Activated T-cell treated with anti-CD3 and anti-CD28 coated beads, Interleukin-2, amount 50 U/mL, for 48 hours (primary cell): ENCODE measurements at regions not wholly inside any gene's neighbourhood (a gene's known extent, or its start where the extent isn't known, plus 50 kb on each side); places are given as distances from the start of the nearest gene placed in this dataset.

Experiments used
- DNase-seq, 2 experiments: peaks; one replicate each; pipeline ENCODE4 v3.0.0-alpha.2; 2020

- DNase-seq: no peak
Observed at GRCh38 chr4:188197566-188197965, 58.3 kb downstream of the TRIML1 start.

GRCh38 chr4:188198982-188199792, 59.9 kb downstream of the TRIML1 start:
- DNase-seq: no peak

- no peak for DNase-seq
Observed at GRCh38 chr4:188201851-188202250, 62.6 kb downstream of the TRIML1 start.

DNA sequence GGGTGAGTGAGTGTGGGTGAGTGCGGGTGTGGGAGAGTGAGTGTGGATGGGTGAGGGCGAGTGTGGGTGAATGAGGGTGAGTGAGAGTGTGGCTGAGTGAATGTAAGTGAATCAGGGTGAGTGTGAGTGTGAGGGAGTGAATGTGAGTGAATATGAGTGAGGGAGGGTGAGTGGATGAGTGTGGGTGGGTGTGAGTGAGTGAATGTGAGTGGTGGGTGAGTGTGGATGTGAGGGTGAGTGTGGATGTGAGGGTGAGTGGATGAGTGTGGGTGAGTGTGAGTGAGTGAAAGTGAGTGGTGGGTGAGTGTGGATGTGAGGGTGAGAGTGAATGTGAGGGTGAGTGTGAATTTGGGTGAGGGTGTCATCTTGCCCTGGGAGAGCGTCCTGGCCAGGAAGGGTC, 67.5 kb downstream of the TRIML1 start:
- DNase-seq: no peak

GRCh38 chr4:188214861-188215260, 75.6 kb downstream of the TRIML1 start:
- DNase-seq: no peak

- DNase-seq: no peak
Observed at GRCh38 chr4:188218392-188218791, 79.2 kb downstream of the TRIML1 start.

GRCh38 chr4:188220006-188220405, 80.8 kb downstream of the TRIML1 start:
- DNase-seq: no peak

DNA sequence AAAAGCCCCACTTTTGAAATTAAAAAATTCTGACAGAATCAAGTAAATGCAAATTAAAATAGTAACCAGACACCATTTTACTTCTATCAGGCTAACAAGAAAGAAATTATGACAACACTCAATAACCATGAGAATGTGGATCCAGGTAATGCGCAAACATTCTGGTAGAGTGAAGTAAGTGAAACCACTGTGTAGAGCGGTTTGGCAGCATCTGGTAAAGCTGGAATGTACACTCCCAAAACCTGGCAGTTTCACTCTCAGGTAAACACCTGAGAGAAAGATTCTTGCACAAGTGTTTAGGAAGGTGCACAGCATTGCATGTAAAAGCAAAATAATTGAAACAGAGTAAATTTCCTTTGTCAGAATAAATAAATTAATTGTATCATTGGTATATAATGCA, 81.8 kb downstream of the TRIML1 start:
- no peak for DNase-seq

DNA sequence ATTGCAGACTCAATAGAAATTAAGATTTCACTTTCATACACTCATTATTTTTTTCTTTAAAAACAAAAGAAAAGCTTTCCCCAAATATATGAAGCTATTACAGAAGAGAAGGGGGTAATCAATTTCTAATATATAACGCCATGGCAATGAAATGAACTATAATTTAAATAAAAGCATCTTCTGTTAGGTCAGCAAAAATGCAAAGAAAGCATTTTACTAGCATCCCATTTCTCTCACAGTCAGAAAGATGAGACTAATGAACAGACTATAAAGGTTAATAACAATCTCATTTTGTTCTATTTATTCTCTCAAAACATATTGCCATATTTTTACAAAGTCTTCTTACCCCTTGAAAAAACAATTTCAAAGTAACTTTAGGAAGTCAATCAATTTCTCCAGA, 89.0 kb downstream of the TRIML1 start:
- DNase-seq: no peak

GRCh38 chr4:188232428-188232827, 93.2 kb downstream of the TRIML1 start:
- DNase-seq: no peak

- no peak for DNase-seq
Observed at GRCh38 chr4:188242041-188242440, 102.8 kb downstream of the TRIML1 start.

- DNase-seq: no peak
Observed at GRCh38 chr4:188245651-188246050, 106.4 kb downstream of the TRIML1 start.

- DNase-seq: no peak
Observed at GRCh38 chr4:188246488-188246887, 107.2 kb downstream of the TRIML1 start.

- no peak for DNase-seq
Observed at GRCh38 chr4:188254211-188254610, 115.0 kb downstream of the TRIML1 start.

DNA sequence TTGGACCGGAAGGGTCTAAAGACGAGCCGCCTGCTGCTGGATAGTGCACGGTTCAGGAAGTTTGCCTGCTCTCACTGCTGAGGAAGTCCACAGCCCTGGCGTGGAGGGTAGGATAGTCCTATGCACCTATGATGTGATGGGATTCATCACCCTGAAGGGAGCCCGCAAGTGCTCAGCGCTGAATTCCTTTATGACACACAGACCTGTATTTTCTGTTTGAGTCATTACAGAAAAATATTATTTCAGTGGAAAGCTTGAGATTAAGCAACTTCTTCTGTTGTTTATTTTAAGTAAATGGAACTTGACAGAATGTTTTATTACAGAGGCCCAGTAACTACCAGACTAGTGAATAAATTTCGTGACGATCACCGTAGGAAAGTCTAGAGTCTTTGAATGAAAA, 123.2 kb downstream of the TRIML1 start:
- no peak for DNase-seq

DNA sequence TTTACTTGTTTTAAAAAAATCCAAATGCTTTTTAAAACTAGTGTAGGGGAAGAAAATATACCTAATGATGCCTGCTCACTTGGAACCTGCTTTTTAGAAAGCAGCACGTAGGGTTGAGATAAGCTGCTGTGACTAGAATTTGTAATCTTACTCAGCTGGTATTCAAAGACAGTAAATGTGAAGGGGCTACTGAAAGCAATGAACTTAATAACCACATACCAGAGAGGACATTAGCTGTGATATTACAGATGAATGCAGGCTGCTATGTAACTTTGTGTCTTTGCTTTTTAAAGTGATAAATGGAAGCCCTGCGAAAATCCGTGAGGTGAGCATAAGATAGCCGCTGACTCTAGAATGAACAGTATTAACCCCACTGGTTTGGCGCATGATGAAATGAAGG, 124.1 kb downstream of the TRIML1 start:
- no peak for DNase-seq

DNA sequence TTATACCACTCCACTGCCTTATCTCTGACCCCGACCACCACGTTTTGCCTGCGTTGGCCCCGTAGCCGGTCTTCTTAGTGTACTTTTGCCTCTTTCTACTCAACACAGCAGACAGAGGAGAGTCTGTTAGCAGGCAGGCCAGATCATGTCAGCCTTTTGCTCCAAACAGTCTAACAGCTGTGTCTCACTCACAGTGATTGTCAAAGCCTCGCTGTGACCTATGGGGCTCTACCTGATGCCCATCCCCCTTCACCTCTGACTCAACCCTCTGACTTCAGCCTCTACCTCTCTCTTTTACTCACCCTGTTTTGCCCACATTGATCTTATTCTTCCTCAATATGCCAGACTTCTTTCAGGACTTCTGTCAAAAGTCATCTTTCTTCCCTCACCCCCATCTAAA, 127.1 kb downstream of the TRIML1 start:
- DNase-seq: no peak

GRCh38 chr4:188268131-188268908, 129.1 kb downstream of the TRIML1 start:
- no peak for DNase-seq

DNA sequence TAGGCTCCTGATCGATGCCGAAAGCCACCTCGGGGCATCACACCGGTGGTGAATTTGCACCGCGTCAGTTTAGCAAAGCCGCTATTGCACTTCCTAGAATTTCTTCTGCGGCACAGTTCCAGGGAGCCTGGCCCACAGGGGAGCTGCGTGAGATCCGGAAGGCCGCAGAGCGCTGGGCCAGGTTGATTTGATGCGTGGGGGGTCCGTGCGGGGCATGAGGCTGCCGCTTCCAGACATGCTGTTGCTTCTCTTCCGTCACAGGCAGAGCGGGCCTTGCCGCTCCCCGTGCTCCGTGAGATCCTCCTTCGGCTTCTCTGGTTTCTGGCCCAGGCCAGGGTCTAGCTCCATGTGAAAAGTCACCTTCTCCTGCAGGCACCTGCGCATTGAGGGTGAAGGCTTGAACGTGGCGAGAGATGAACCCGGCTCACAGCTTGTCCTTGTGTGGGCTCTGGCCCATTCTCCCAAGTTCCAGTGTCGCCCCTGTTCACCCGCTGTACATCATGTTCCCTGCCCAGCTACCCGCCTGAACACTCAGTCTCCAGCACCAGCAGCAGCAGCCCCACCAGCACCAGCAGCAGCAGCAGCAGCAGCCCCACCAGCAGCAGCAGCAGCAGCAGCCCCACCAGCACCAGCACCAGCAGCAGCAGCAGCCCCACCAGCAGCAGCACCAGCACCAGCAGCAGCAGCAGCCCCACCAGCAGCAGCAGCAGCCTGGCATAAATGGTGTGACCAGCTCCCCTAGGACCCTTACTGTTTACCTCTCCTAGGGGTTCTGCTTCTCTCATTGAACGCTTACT, 131.2 kb downstream of the TRIML1 start:
- DNase-seq: no peak

DNA sequence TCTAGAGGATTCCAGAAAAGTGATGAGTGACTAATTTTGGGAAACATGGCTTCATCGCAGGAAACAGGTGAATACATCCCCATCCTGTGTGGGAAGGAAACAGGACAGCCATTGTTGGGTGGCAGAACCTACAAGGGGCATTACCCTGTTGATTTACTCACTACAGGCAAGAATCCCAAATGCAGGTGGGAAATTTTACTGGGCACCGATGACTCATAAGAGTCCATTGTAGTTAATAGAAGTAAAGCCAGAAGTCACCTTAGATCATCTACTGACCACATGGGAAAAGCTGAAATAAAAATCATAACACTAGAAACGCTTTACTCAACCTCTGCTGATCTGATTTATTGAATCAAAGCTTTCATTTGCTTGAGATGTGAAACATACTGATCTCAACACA, 136.4 kb downstream of the TRIML1 start:
- no peak for DNase-seq

DNA sequence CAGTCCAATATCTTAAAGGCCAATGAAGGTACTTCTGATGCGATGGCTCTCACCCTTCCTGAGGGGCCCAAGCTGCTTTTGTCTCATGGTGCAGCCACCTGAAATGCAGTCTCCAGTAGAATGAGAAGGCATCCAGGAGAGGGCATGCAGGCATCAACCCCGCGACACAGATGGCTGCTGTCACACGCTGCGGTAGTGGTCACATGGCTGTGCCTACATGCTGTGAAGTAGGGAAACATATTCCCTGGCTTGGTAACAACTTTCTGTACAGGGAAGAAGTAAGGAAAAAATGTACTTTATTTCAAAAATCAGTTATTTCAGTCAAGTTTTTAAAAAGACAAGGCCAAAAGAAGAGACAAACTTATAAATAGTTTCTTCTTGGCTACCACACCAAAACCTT, 139.9 kb downstream of the TRIML1 start:
- no peak for DNase-seq

DNA sequence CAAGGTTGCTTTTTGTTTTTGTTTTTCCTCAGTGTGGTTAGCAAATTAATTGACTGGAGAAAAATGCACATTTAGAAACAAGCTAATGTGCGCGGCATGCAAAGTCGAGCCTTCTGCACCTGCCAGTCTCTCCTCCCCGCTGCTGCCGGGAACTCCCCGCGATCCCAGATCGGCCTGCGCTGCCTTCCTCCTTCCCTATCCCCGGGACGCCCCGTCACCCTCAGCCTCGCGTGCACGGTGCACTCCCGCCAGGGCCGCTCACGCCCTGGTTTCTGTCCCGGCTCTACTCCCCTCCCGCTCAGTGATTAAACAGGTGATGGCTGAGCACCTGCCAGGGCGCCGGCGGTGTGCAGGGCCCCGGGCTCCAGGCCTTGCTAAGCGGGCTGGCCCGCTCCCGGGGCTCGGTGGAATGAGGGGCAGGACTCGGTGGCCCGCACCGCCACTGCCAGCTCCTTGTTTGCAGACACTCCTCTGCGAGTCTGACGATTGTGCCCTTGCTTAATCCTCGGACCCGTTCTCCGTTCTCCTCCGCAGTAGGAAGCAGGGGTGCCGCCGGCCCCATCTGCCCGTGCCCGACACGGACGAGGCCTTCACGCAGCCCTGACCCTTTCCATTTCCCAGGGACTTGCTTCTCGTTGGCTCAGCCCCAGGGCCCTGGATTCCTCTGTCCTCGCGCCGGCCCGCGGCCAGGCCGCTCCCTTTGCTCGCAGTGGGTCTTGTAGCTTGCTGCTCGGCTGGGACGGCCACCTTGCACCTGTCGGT, 143.4 kb downstream of the TRIML1 start:
- no peak for DNase-seq
